GM12892 (cell line): ENCODE measurements at regions not wholly inside any gene's neighbourhood (a gene's known extent, or its start where the extent isn't known, plus 50 kb on each side); places are given as distances from the start of the nearest gene placed in this dataset.
"Not testable (repeated sequence)": the region's sequence is repeated elsewhere in the genome, so short reads cannot be mapped to it uniquely, and the experiment has no call there.

Experiments used
- DNase-seq: peaks from one replicate; pipeline ENCODE4 v3.0.0; 2011; ENCODE audit not compliant: insufficient read length
- FAIRE-seq: peaks from 2 replicates; lab custom pipeline; 2011; peaks lifted over from hg19 to GRCh38; lab: Jason Lieb, UNC
- POLR2A ChIP-seq: IDR thresholded peaks from 2 replicates; pipeline ENCODE4 v1.6.1; 2011; ENCODE audit warnings: low read depth, low read length, control low read depth
- POLR2AphosphoS5 ChIP-seq: IDR thresholded peaks from 2 replicates; pipeline ENCODE4 v1.6.1; 2011; ENCODE audit warnings: low read depth, low read length, control low read depth
- TAF1 ChIP-seq: IDR thresholded peaks from 2 replicates; pipeline ENCODE4 v1.6.1; 2011; ENCODE audit warnings: low read depth, mild to moderate bottlenecking, control low read depth, low read length, borderline replicate concordance

DNA sequence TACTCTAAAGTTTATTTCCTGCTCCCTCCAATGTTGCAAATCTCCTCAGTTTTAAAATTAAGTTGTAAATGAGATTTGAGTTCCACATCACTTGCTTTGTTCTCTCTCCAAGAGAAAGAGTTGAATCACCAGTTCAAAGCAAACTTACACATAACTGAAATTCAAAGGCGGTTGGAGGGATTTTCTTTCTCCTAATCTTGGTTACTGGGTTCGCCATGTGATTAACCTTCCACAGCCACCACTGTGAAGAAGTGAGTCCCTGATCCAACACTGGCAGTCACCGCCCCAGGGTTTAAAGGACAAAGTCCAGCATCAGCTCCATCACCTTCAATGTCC is 247.1 kb downstream of the MYCN start:
- TF ChIP-seq POLR2A (no peak), TAF1 (no peak), POLR2AphosphoS5 (no peak)
- FAIRE-seq (no peak), DNase-seq (no peak)

DNA sequence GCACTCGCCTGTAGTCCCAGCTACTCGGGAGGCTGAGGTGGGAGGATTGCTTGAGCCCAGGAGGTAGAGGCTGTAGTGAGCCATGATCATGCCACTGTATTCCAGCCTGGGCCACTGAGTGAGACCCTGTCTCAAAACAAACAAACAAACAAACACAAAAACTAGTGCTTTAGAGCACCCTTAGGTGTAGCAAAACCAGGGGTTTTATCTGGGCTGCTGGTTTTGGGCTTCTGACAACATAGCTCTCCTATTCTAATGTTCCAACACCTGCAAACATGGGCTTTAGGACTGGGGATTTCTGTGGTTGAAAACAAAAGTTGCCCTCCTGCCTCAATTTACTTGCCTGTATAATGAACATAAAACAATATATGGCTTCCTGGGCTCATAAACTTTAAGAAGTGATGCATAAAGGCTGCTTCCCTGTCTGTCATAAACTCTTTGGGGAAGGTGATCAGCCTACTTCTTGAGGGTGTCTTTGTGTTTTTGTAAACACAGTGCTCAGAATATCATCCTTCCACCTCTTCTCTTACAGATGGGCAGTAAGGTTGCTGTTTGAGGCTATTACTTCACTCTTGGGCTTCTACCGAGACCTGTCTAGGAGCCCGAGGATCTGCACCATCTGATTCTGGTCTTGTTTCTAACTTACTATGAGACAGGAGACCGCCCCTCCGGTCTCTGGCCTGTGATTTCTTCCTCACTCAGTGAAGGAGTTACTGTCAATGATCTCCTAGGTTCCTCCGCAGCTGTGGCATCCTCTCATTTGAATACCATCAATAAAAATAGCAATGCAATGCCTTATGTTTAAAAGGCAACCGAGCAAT is 246.5 kb downstream of the MYCN start:
- FAIRE-seq: no peak
- TF ChIP-seq POLR2A: no peak
- no peak for TF ChIP-seq TAF1
- no peak for TF ChIP-seq POLR2AphosphoS5
- no peak for DNase-seq

DNA sequence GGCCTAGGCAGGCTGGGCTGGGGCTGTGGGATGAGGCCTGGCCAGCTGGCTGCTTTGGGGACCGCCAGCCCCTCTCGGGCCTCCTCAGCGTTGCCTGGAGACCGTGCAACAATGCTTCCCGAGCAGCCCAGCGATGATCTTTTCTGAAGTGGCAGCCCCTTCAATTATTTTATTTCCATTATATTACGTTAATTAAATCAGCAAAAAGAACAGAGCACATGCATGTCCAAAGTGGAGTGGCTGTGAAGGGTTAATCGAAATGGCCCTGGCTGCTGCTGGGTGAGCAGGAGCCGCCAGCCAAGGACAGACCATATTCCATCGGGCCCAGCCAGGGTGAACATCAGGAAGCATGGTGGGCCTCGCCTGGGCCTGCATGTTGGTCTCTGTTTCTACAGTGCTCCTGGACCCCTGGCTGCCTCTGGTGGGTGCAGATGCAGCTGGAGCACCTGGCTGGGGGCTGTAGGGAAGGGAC is 245.5 kb downstream of the MYCN start:
- TF ChIP-seq TAF1: no peak
- no peak for TF ChIP-seq POLR2AphosphoS5
- no peak for TF ChIP-seq POLR2A
- no peak for FAIRE-seq
- no peak for DNase-seq

DNA sequence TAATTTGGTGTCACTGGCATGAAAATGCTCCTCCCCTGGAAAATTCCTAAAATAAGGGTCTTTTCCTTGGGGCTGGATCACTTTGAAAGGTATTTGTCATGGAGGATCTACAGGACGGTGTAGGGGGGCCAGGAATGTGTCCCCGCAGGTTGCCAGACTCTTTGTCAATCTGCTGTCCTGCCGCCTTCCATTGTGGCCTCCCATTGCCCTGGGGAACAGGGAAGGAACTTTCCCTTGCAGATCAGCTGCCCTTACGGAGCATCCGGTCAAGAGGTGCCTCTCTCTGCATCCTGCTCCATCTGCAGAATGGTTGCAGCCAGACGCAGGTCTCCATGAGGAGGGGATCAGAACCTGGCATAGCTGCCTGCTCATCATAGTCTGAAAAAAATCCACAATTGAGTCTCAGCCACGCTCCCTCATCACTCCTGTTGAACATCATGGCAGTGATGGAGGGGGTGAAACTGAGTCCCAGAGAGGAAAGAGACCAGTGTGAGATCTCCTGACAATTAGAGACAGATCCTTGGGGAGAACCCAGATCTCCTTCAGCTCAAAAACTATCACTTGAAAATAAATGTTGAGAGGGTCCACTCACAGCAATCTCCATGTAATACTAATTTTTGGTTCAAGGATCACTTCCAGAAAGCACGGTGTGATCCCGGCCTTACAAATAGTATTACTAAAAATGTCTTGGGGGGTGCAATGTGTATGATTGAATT is 244.8 kb downstream of the MYCN start:
- DNase-seq (no peak), FAIRE-seq (no peak)
- TF ChIP-seq POLR2AphosphoS5 (no peak), TAF1 (no peak), POLR2A (no peak)

DNA sequence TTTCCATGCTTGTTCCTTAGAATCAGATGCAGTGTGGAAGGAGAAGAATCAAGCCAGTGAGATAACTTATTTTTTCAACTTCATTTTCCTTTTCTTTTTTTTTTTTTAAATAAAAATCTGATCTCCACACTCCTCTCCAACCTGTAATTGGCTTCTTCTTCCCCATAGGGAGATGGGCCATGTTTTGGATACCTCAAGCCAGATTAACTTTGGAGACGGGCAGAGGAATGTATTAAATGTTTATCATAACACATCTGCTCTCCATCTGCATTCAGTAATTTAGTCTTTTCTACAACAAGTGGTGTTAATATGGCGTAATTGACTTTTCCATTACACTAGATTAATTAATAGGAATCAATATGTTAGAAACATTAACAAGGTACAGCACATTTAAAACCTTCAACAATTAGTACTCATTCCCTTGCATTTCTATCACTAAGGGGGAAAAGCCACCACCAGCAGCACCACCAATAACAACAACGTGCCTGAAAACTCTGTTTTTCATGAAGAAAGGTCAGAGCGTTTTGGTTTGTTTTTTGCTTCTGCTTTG is 244.1 kb downstream of the MYCN start:
- no peak for TF ChIP-seq POLR2A
- TF ChIP-seq TAF1: no peak
- no peak for TF ChIP-seq POLR2AphosphoS5
- FAIRE-seq (no peak), DNase-seq (no peak)

DNA sequence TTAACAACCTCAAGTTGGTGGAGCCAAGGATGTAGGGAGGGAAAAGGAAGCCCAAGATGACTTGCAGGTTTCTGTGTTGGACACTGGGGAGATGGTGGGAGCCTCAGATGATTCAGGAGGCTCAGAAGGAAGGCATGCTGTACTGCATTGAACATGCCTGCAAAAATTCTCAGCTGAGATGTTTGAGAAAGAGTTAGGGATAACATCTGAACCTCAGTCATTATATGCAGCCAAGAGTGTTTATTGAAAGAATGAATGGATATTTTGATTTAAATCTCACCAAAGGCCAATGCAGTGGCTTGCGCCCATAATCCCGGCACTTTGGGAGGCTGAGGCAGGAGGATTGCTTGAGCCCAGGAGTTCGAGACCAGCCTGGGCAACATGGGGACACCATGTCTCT is 243.0 kb downstream of the MYCN start:
- FAIRE-seq (no peak), DNase-seq (no peak)

DNA sequence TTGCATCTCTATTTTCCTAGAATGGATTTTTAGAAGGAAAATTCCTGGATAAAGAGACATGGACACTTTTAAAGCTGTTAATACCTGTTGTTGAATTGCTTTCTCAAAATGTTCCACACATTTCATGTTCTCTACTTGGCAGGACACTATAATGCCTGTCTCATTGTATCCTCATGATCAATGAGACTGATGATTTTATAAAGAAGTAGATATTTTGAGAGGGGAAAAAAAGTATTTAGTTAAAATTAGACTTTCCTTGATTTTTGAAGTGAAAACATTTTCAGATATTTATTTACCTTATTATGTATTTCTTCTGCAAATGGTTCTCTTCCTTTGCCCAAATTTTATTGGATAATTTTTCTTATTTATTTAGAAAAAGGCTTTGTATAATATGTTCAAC is 242.5 kb downstream of the MYCN start:
- no peak for FAIRE-seq
- TF ChIP-seq TAF1: no peak
- no peak for TF ChIP-seq POLR2AphosphoS5
- TF ChIP-seq POLR2A: no peak

More for the DNA sequence above, 243.0 kb downstream of the MYCN start:
- TF ChIP-seq TAF1 (no peak), POLR2AphosphoS5 (no peak), POLR2A (no peak)

DNA sequence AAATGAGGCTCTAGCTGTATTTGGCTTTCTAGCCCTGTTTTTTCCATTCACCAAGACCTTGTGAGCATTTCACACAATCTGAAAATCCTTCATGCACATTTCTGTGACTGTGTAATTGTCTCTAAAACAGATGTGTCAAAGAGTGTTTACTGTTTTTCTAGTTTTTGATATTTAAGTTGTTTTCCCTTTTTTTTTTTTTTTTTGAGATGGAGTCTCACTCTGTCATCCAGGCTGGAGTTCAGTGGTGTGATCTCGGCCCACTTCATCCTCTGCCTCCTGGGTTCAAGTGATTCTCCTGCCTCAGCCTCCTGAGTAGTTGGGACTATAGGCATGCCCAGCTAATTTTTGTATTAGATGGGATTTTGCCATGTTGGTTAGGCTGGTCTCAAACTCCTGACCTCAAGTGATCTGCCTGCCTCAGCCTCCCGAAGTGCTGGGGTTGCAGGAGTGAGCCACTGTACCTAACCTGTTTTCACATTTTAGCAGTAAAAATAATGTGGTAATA is 242.0 kb downstream of the MYCN start:
- not testable (repeated sequence) for DNase-seq, FAIRE-seq

More for the DNA sequence above, 242.5 kb downstream of the MYCN start:
- no peak for DNase-seq

DNA sequence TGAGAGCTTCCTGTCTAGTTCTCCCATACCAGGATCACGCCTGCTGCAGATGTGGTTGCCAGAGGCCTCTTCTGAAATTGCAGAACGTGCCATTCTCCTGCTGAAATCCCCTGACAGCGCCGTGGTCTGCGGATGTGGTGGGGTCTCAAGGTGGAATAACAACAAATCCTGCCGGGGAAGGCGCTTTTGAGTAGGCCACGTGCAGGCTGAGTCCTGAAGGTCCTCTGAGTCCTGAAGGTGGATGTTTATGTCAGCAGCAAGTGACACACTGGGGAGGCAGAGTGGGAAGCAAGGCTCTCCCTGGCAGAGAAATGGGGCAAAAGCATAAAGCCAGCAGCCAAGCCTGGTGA is 241.4 kb downstream of the MYCN start:
- TF ChIP-seq POLR2A (no peak), POLR2AphosphoS5 (no peak), TAF1 (no peak)
- FAIRE-seq (no peak), DNase-seq (no peak)

DNA sequence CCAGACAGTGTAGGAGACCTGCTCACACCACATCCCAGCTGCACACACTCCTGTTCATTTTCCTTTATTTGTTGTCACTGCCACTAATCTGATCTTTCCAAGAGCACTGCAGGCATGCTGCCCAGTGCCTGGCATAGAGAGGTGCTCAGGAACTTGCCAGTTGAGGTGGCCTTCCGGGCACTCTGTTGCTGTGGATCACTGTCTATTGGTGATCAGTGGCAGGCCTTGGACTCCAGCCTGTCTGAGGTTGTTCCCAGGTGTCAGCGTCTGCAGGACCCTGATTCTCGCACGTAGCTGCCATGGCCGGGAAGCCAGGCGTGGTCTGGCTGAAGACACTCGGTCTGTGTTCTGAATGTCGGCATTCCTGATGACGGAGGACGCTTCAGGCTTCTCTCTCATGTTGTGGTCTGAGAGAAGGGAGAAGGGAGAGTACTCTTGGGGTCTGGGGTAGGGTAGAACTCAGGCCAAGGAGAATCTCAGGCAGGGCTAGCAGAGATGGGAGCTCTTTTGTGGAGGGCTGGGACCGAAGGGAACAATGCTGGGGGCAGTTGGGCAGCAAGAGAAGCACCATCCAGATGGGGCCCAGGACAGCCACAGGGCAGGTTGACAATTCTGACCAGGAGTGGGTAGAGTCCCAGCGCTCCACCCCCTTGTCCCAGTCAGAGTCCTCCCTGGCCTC is 240.9 kb downstream of the MYCN start:
- no peak for TF ChIP-seq POLR2A
- TF ChIP-seq TAF1: no peak
- no peak for TF ChIP-seq POLR2AphosphoS5
- DNase-seq (no peak), FAIRE-seq (no peak)

DNA sequence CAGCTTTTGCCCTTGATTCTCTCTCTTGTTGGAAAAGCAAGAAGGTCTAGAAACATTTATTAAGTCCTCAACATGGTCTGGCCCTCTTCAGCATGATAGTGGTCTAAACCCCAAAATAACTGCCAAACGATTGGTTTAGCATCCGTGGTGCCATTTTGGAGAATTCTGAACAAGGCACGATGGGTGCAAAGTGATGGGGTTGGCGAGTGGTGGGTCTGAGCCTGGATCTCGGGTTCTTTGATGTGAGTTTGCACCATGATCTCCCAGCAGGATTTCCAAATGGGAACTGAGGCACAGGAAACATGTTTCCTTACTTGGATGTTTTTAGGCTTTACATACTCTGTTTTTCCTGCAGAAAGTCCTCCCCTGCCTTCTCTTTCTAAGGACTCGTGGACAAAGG is 240.3 kb downstream of the MYCN start:
- no peak for TF ChIP-seq POLR2AphosphoS5
- TF ChIP-seq TAF1: no peak
- no peak for TF ChIP-seq POLR2A
- FAIRE-seq (no peak), DNase-seq (no peak)
